H1 (cell line): ENCODE measurements at regions not wholly inside any gene's neighbourhood (a gene's known extent, or its start where the extent isn't known, plus 50 kb on each side); places are given as distances from the start of the nearest gene placed in this dataset.
"Not testable (repeated sequence)": the region's sequence is repeated elsewhere in the genome, so short reads cannot be mapped to it uniquely, and the experiment has no call there.

Experiments used
- CEBPB ChIP-seq: IDR thresholded peaks from 2 replicates; pipeline ENCODE4 v1.6.1; 2012; ENCODE audit warnings: low read depth, low read length
- CREB1 ChIP-seq: IDR thresholded peaks from 2 replicates; pipeline ENCODE4 v1.6.1; 2012; ENCODE audit warnings: inconsistent platforms
- EP300 ChIP-seq, 2 experiments: IDR thresholded peaks; 1 replicate in 1 of 2; 2 replicates in 1 of 2; pipeline ENCODE4 v1.6.1; 2011 to 2012; ENCODE audit warnings: low read depth in 2 of 2, low read length in 2 of 2, mild to moderate bottlenecking in 2 of 2, borderline replicate concordance in 1 of 2, inconsistent platforms in 1 of 2, moderate library complexity in 1 of 2
- EZH2 ChIP-seq: fragments of 200-600 bp; sonication (generic); IDR thresholded peaks from 2 replicates; pipeline ENCODE4 v1.7.1; 2012; ENCODE audit warnings: low read depth, mild to moderate bottlenecking, moderate library complexity, low read length, inconsistent platforms; ENCODE audit not compliant: severe bottlenecking
- HDAC6 ChIP-seq: IDR thresholded peaks from one replicate; pipeline ENCODE4 v1.7.1; 2012; ENCODE audit warnings: low read depth, mild to moderate bottlenecking, inconsistent platforms, low read length, moderate library complexity
- NRF1 ChIP-seq: IDR thresholded peaks from 2 replicates; pipeline ENCODE4 v1.6.1; 2011; ENCODE audit warnings: mild to moderate bottlenecking, low read depth, low read length, improper control_type of control experiment
- RFX5 ChIP-seq: IDR thresholded peaks from 2 replicates; pipeline ENCODE4 v1.6.1; 2011; ENCODE audit warnings: low read depth, low read length, improper control_type of control experiment, borderline replicate concordance
- TAF1 ChIP-seq: IDR thresholded peaks from 2 replicates; pipeline ENCODE4 v1.6.1; 2011; ENCODE audit warnings: mild to moderate bottlenecking, low read depth, low read length
- YY1 ChIP-seq: IDR thresholded peaks from 2 replicates; pipeline ENCODE4 v1.6.1; 2011; ENCODE audit warnings: low read depth, mild to moderate bottlenecking, low read length
- TF ChIP-seq, protein P1 (sequence below), 3 experiments: IDR thresholded peaks; 1 replicate in 2 of 3; 2 replicates in 1 of 3; pipeline versions ENCODE4 v1.5.1 to v1.6.1; 2011; ENCODE audit warnings: low read length in 3 of 3, mild to moderate bottlenecking in 3 of 3, inconsistent platforms in 2 of 3, low read depth in 1 of 3, moderate library complexity in 1 of 3; ENCODE audit not compliant: insufficient read depth in 1 of 3; ENCODE audit errors: control extremely low read depth in 1 of 3

DNA sequence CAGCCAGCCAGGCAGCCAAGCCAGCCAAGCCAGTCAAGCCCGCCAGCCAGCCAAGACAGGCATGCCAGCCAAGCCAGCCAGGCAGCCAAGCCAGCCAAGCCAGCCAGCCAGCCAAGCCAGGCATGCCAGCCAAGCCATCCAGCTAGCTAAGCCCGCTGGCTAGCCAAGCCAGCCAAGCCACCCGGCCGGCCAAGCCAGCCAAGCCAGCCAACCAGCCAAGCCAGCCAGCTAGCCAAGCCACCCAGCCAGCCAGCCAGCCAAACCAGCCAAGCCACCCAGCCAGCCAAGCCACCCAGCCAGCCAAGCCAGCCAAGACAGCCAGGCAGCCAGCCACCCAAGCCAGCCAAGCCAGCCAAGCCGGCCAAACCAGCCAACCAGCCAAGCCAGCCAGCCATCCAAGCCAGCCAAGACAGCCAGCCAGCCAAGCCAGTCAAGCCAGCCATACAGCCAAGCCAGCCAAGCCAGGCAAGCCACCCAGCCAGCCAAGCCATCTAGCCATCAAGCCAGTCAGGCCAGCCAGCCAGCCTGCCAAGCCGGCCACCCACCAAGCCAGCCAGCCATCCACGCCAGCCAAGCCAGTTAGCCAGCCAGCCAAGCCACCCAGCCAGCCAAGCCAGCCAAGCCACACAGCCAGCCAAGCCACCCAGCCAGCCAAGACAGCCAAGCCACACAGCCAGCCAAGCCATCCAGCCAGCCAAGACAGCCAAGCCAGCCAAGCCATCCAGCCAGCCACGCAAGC lies 349.2 kb upstream of the PLGLB2 start:
- TF ChIP-seq, protein P1, sequence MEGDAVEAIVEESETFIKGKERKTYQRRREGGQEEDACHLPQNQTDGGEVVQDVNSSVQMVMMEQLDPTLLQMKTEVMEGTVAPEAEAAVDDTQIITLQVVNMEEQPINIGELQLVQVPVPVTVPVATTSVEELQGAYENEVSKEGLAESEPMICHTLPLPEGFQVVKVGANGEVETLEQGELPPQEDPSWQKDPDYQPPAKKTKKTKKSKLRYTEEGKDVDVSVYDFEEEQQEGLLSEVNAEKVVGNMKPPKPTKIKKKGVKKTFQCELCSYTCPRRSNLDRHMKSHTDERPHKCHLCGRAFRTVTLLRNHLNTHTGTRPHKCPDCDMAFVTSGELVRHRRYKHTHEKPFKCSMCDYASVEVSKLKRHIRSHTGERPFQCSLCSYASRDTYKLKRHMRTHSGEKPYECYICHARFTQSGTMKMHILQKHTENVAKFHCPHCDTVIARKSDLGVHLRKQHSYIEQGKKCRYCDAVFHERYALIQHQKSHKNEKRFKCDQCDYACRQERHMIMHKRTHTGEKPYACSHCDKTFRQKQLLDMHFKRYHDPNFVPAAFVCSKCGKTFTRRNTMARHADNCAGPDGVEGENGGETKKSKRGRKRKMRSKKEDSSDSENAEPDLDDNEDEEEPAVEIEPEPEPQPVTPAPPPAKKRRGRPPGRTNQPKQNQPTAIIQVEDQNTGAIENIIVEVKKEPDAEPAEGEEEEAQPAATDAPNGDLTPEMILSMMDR (IDR thresholded peaks at IDR 0.05; ENCODE audit: control extremely low read depth in 1 of 3, insufficient read depth in 1 of 3, low read depth in 1 of 3, low read length in 3 of 3), result not testable (repeated sequence)
- TF ChIP-seq CEBPB; NRF1; HDAC6; YY1; CREB1; EP300 (IDR thresholded peaks at IDR 0.05; ENCODE audit: borderline replicate concordance in 1 of 2, low read depth in 2 of 2, low read length in 2 of 2); TAF1; RFX5; EZH2: not testable (repeated sequence)
